Activated CD4-positive, alpha-beta T cell treated with anti-CD3 and anti-CD28 coated beads for 48 hours (primary cell): ENCODE measurements at regions not wholly inside any gene's neighbourhood (a gene's known extent, or its start where the extent isn't known, plus 50 kb on each side); places are given as distances from the start of the nearest gene placed in this dataset.

Experiments
- DNase-seq: peaks from one replicate; pipeline ENCODE4 v3.0.0-alpha.2; 2020

GRCh38 chr3:159131376-159131775 is 329.5 kb downstream of the MFSD1 start:
- no peak for DNase-seq

GRCh38 chr3:159137949-159138348 is 336.1 kb downstream of the MFSD1 start:
- DNase-seq = no peak

GRCh38 chr3:159139326-159139725 is 337.5 kb downstream of the MFSD1 start:
- no peak for DNase-seq

GRCh38 chr3:159144472-159144871 is 342.6 kb downstream of the MFSD1 start:
- DNase-seq = no peak

GRCh38 chr3:159144891-159145290 is 343.0 kb downstream of the MFSD1 start:
- no peak for DNase-seq

GRCh38 chr3:159146392-159146791 is 344.5 kb downstream of the MFSD1 start:
- no peak for DNase-seq

- DNase-seq = no peak
These were observed 345.1 kb downstream of the MFSD1 start for GRCh38 chr3:159146856-159147435.

GRCh38 chr3:159147813-159148212 is 346.0 kb downstream of the MFSD1 start:
- no peak for DNase-seq

- no peak for DNase-seq
These were observed 346.6 kb downstream of the MFSD1 start for GRCh38 chr3:159148466-159148865.

- DNase-seq = no peak
These were observed 347.3 kb downstream of the MFSD1 start for GRCh38 chr3:159149131-159149530.

GRCh38 chr3:159149633-159150032 is 347.8 kb downstream of the MFSD1 start:
- no peak for DNase-seq

GRCh38 chr3:159150180-159150579 is 348.3 kb downstream of the MFSD1 start:
- DNase-seq = no peak

GRCh38 chr3:159151130-159151529 is 349.3 kb downstream of the MFSD1 start:
- DNase-seq = no peak

- DNase-seq = no peak
These were observed 355.4 kb downstream of the MFSD1 start for GRCh38 chr3:159157275-159157674.

- no peak for DNase-seq
These were observed 356.4 kb downstream of the MFSD1 start for GRCh38 chr3:159158213-159158612.

- no peak for DNase-seq
These were observed 356.9 kb downstream of the MFSD1 start for GRCh38 chr3:159158801-159159200.

- DNase-seq = no peak
These were observed 357.7 kb downstream of the MFSD1 start for GRCh38 chr3:159159546-159159945.

- no peak for DNase-seq
These were observed 361.8 kb downstream of the MFSD1 start for GRCh38 chr3:159163656-159164055.

GRCh38 chr3:159165961-159166360 is 364.1 kb downstream of the MFSD1 start:
- no peak for DNase-seq

- no peak for DNase-seq
These were observed 365.2 kb downstream of the MFSD1 start for GRCh38 chr3:159166899-159167586.

GRCh38 chr3:159168788-159169187 is 366.9 kb downstream of the MFSD1 start:
- no peak for DNase-seq

GRCh38 chr3:159169828-159170227 is 368.0 kb downstream of the MFSD1 start:
- no peak for DNase-seq

- DNase-seq = no peak
These were observed 368.7 kb downstream of the MFSD1 start for GRCh38 chr3:159170436-159171003.

GRCh38 chr3:159171333-159171732 is 369.5 kb downstream of the MFSD1 start:
- no peak for DNase-seq

GRCh38 chr3:159172473-159172872 is 370.6 kb downstream of the MFSD1 start:
- no peak for DNase-seq
